CD4-positive, CD25-positive, alpha-beta regulatory T cell (primary cell): ENCODE measurements at regions not wholly inside any gene's neighbourhood (a gene's known extent, or its start where the extent isn't known, plus 50 kb on each side); places are given as distances from the start of the nearest gene placed in this dataset.
A peak's percentile ranks its signal among the peaks of the same experiment; 100 is the strongest.

Experiments used
- ATAC-seq, 2 donors: fragments of 150-1000 bp; cut with Tn5 transposase; one replicate each; pipeline ENCODE4 v1.10.0; 2021; ENCODE audit warnings: low read depth in 2 of 2, moderate number of reproducible peaks in 2 of 2, moderate library complexity in 1 of 2
- DNase-seq, 3 donors: peaks; one replicate each; pipeline versions ENCODE4 v3.0.0 to v3.0.0-alpha.2; 2012 to 2022; ENCODE audit warnings: mixed read lengths in 1 of 3
- H3K27ac ChIP-seq: one replicate; pipeline ENCODE4 v1.7.0; 2013; ENCODE audit warnings: mild to moderate bottlenecking, low read length; ENCODE audit not compliant: insufficient read depth, poor library complexity, severe bottlenecking
- H3K27me3 ChIP-seq: one replicate; pipeline ENCODE4 v1.7.0; 2013; ENCODE audit warnings: low read length; ENCODE audit not compliant: control insufficient read depth, insufficient read depth
- H3K36me3 ChIP-seq: one replicate; pipeline ENCODE4 v1.7.0; 2013; ENCODE audit warnings: mild to moderate bottlenecking, low read length, moderate library complexity; ENCODE audit not compliant: control insufficient read depth, insufficient read depth
- H3K4me1 ChIP-seq: 2 replicates; pipeline ENCODE4 v1.7.0; 2013; ENCODE audit warnings: mild to moderate bottlenecking, low read length; ENCODE audit not compliant: insufficient read depth, control insufficient read depth, poor library complexity, severe bottlenecking
- H3K4me3 ChIP-seq: one replicate; pipeline ENCODE4 v1.7.0; 2013; ENCODE audit warnings: low read depth, mild to moderate bottlenecking, low read length, moderate library complexity
- H3K9me3 ChIP-seq, 2 experiments: 1 replicate in 1 of 2; 2 replicates in 1 of 2; pipeline ENCODE4 v1.7.0; 2013; ENCODE audit warnings: low read length in 2 of 2, mild to moderate bottlenecking in 1 of 2, moderate library complexity in 1 of 2; ENCODE audit not compliant: control insufficient read depth in 2 of 2
- H3K27ac Mint-ChIP-seq, 3 donors: one replicate each; pipeline ENCODE4 v1.8.0; 2020 to 2022; ENCODE audit warnings: mild to moderate bottlenecking in 3 of 3, mixed read lengths in 3 of 3, moderate library complexity in 2 of 3
- H3K27me3 Mint-ChIP-seq: one replicate; pipeline ENCODE4 v1.8.0; 2022; ENCODE audit warnings: mild to moderate bottlenecking, mixed read lengths
- H3K36me3 Mint-ChIP-seq: one replicate; pipeline ENCODE4 v1.8.0; 2020; ENCODE audit warnings: mixed read lengths
- H3K4me1 Mint-ChIP-seq, 4 donors: one replicate each; pipeline ENCODE4 v1.8.0; 2020 to 2022; ENCODE audit warnings: mixed read lengths in 4 of 4, mild to moderate bottlenecking in 1 of 4
- H3K4me3 Mint-ChIP-seq, 4 donors: one replicate each; pipeline ENCODE4 v1.8.0; 2020 to 2022; ENCODE audit warnings: mild to moderate bottlenecking in 4 of 4, mixed read lengths in 4 of 4, moderate library complexity in 3 of 4
- H3K9me3 Mint-ChIP-seq, 7 donors: one replicate each; pipeline ENCODE4 v1.8.0; 2020 to 2022; ENCODE audit warnings: mixed read lengths in 7 of 7, mild to moderate bottlenecking in 3 of 7, moderate library complexity in 2 of 7

DNA sequence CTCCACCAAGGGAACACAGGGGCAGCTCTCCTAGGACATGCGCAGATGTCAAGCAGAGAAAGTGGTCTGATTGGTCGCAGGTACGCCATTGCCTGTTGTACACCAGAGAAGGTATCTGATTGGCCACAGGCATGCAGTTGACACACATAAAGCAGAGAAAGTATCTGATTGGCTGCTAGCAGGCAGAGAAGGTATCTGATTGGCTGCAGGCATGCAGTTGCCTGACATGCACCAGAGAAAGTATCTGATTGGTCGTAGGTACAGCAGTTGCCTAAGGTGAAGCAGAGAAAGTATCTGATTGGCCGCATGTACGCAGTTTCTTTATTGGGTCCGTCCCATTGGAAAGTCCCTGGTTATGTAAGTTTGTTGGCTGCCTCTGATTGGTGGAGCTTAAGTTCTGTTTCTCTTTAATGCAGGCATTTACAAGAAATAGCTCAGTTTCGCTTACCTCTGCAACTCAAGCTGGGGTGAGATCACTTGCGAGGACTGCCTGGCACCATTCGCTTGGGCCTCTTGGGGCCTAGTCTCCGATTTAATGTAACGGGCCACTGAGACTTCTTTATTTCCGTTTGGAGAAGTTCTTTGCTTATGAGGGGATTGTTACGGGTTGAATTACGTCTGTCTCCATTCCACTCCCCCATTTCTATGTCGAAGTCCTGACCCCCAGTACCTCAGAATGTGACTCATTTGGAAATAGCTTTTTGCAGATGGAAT lies 74.2 kb downstream of the SIK1 start:
- H3K27ac Mint-ChIP-seq: peak overlapping the region; percentile 45 to 86 (median 82)
- ATAC-seq (peak; percentile 56 to 59), DNase-seq (peak; percentile 23 to 69 (median 34))
- H3K4me1 ChIP-seq: no peaks in the 10 kb centered on the region
- no peak overlapping the region for H3K4me3 Mint-ChIP-seq
- no peaks in the 10 kb centered on the region for H3K36me3 Mint-ChIP-seq
- no peaks in the 10 kb centered on the region for H3K27me3 Mint-ChIP-seq
- no peaks in the 10 kb centered on the region for H3K9me3 ChIP-seq
- no peaks in the 10 kb centered on the region for H3K36me3 ChIP-seq
- H3K27ac ChIP-seq: peak overlapping the region; percentile 56
- H3K4me3 ChIP-seq: no peak overlapping the region
- H3K4me1 Mint-ChIP-seq: peaks cover 0 to 11% (median 5%) of the 10 kb centered on the region in 4 donors
- H3K27me3 ChIP-seq: no peaks in the 10 kb centered on the region
- no peaks in the 10 kb centered on the region for H3K9me3 Mint-ChIP-seq

DNA sequence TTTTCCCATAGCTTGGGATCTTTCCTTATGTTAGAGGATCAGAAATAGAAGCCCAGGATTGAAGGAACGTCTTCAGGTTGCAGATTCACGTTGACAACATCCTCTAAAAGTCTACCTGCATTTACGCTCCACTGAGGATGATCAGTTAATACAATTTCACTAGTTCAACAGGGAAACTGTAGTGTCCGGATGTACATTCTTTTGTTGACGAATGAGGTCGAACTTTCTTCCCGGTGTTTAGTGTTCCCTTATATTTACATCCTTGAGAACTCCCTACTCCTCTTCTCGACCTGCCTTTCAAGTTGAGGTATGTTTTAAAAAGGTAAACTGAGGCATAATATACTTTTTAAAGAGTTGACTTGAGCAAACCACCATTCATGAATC lies 74.8 kb downstream of the SIK1 start:
- Mint-ChIP-seq H3K4me3 (no peak overlapping the region), H3K27ac (peak overlapping the region in 1 of 3 donors; percentile 82), H3K36me3 (no peaks in the 10 kb centered on the region), H3K9me3 (no peaks in the 10 kb centered on the region), H3K27me3 (no peaks in the 10 kb centered on the region), H3K4me1 (peaks cover 0 to 11% (median 5%) of the 10 kb centered on the region in 4 donors)
- DNase-seq (no peak), ATAC-seq (no peak)
- H3K27ac ChIP-seq: no peak overlapping the region
- H3K4me1 ChIP-seq: no peaks in the 10 kb centered on the region
- no peak overlapping the region for H3K4me3 ChIP-seq
- H3K27me3 ChIP-seq: no peaks in the 10 kb centered on the region
- H3K36me3 ChIP-seq: no peaks in the 10 kb centered on the region
- no peaks in the 10 kb centered on the region for H3K9me3 ChIP-seq

DNA sequence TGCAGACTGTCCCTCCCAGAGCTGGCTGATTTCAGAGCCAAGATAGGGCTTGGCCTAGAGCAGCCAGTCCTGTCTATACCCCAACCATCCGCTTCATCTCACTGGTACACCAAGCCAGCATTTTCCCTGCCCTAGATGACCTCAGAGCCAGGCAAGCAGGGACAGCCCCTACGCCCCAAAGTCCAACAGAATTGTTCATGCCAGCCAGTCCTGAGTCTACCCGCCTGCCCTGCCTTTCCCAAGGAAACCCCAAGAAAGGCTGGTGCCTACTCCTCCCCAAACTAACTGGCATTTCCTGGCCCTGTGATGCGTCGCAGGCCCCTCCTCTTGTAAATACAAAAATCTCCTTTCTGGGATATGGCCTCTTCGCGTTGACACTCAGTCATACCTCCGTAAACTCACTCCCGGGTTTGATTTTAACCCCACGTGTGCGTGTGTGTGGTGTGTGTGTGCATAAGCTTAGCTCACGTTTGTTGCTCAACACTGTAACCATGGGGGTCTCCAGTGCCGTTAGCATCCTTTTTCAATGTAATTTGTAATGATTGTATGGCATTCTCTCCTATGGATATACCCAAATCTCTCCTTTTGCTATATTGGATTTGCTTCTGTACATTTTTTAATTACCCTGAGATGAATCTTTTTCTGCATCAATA lies 75.3 kb downstream of the SIK1 start:
- peak overlapping the region in 2 of 3 donors; percentile 39 to 82 for H3K27ac Mint-ChIP-seq
- no peak for DNase-seq
- Histone ChIP-seq H3K36me3 (no peaks in the 10 kb centered on the region), H3K27ac (no peak overlapping the region), H3K4me3 (no peak overlapping the region), H3K4me1 (no peaks in the 10 kb centered on the region), H3K9me3 (no peaks in the 10 kb centered on the region), H3K27me3 (no peaks in the 10 kb centered on the region)
- H3K27me3 Mint-ChIP-seq: no peaks in the 10 kb centered on the region
- no peak for ATAC-seq
- peaks cover 0 to 11% (median 5%) of the 10 kb centered on the region in 4 donors for H3K4me1 Mint-ChIP-seq
- H3K36me3 Mint-ChIP-seq: no peaks in the 10 kb centered on the region
- no peak overlapping the region for H3K4me3 Mint-ChIP-seq
- H3K9me3 Mint-ChIP-seq: no peaks in the 10 kb centered on the region

GRCh38 chr21:43349644-43350043 lies 77.3 kb downstream of the SIK1 start:
- Histone ChIP-seq H3K4me3 (no peak overlapping the region), H3K36me3 (no peaks in the 10 kb centered on the region), H3K4me1 (no peaks in the 10 kb centered on the region), H3K27ac (no peak overlapping the region), H3K9me3 (no peaks in the 10 kb centered on the region), H3K27me3 (no peaks in the 10 kb centered on the region)
- peaks cover 0 to 8% (median 3%) of the 10 kb centered on the region in 4 donors for H3K4me1 Mint-ChIP-seq
- H3K27me3 Mint-ChIP-seq: no peaks in the 10 kb centered on the region
- ATAC-seq: no peak
- no peak overlapping the region for H3K27ac Mint-ChIP-seq
- DNase-seq: no peak
- no peak overlapping the region for H3K4me3 Mint-ChIP-seq
- H3K36me3 Mint-ChIP-seq: no peaks in the 10 kb centered on the region
- no peaks in the 10 kb centered on the region for H3K9me3 Mint-ChIP-seq

DNA sequence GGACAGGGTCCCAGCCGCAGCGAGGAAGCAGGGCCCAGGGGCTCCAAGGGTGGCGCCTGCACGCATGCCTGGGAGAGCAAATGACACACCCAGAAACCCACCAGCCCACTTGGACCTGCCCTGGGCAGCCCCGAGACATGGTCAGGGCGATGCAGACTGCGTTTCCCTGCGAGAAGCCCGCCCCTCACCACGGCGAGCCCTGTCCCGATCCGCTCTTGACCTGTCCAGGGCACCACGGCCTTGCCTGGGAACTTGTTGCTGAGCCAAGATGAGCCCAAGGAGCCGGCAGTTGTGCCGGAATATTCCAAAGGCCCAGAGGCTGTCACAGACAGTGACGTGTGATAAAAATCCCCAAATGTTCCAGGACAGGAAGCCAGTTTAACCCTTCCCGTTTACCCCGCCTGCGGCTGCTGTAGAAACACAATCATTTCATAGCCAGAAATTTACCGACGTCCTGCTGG lies 78.1 kb downstream of the SIK1 start:
- Histone ChIP-seq H3K27ac (no peak overlapping the region), H3K27me3 (no peaks in the 10 kb centered on the region), H3K4me3 (no peak overlapping the region), H3K9me3 (no peaks in the 10 kb centered on the region), H3K4me1 (no peaks in the 10 kb centered on the region), H3K36me3 (no peaks in the 10 kb centered on the region)
- DNase-seq (no peak), ATAC-seq (no peak)
- Mint-ChIP-seq H3K27ac (no peak overlapping the region), H3K9me3 (no peaks in the 10 kb centered on the region), H3K27me3 (no peaks in the 10 kb centered on the region), H3K4me3 (no peak overlapping the region), H3K36me3 (no peaks in the 10 kb centered on the region), H3K4me1 (peaks cover 0 to 8% (median 3%) of the 10 kb centered on the region in 4 donors)

GRCh38 chr21:43348170-43348766 lies 78.7 kb downstream of the SIK1 start:
- Histone ChIP-seq H3K36me3 (no peaks in the 10 kb centered on the region), H3K4me3 (no peak overlapping the region), H3K9me3 (no peaks in the 10 kb centered on the region), H3K27ac (no peak overlapping the region), H3K27me3 (no peaks in the 10 kb centered on the region), H3K4me1 (no peaks in the 10 kb centered on the region)
- no peaks in the 10 kb centered on the region for H3K27me3 Mint-ChIP-seq
- DNase-seq: no peak
- no peak for ATAC-seq
- no peak overlapping the region for H3K4me3 Mint-ChIP-seq
- H3K36me3 Mint-ChIP-seq: no peaks in the 10 kb centered on the region
- peaks cover 0 to 8% (median 3%) of the 10 kb centered on the region in 4 donors for H3K4me1 Mint-ChIP-seq
- no peaks in the 10 kb centered on the region for H3K9me3 Mint-ChIP-seq
- peak overlapping the region in 1 of 3 donors; percentile 48 for H3K27ac Mint-ChIP-seq

GRCh38 chr21:43347461-43348169 lies 79.3 kb downstream of the SIK1 start:
- no peak overlapping the region for H3K4me3 ChIP-seq
- no peak overlapping the region for H3K4me3 Mint-ChIP-seq
- H3K4me1 ChIP-seq: no peaks in the 10 kb centered on the region
- no peak for DNase-seq
- H3K27me3 ChIP-seq: no peaks in the 10 kb centered on the region
- no peaks in the 10 kb centered on the region for H3K36me3 ChIP-seq
- H3K9me3 ChIP-seq: no peaks in the 10 kb centered on the region
- no peak for ATAC-seq
- no peaks in the 10 kb centered on the region for H3K27me3 Mint-ChIP-seq
- H3K27ac ChIP-seq: no peak overlapping the region
- no peaks in the 10 kb centered on the region for H3K9me3 Mint-ChIP-seq
- peaks cover 0 to 2% (median 0%) of the 10 kb centered on the region in 4 donors for H3K4me1 Mint-ChIP-seq
- H3K27ac Mint-ChIP-seq: peak overlapping the region in 1 of 3 donors; percentile 48
- no peaks in the 10 kb centered on the region for H3K36me3 Mint-ChIP-seq
